ENCODE measurements at regions not wholly inside any gene's neighbourhood (a gene's known extent, or its start where the extent isn't known, plus 50 kb on each side); places are given as distances from the start of the nearest gene placed in this dataset.
A peak's percentile ranks its signal among the peaks of the same experiment; 100 is the strongest.

DNA sequence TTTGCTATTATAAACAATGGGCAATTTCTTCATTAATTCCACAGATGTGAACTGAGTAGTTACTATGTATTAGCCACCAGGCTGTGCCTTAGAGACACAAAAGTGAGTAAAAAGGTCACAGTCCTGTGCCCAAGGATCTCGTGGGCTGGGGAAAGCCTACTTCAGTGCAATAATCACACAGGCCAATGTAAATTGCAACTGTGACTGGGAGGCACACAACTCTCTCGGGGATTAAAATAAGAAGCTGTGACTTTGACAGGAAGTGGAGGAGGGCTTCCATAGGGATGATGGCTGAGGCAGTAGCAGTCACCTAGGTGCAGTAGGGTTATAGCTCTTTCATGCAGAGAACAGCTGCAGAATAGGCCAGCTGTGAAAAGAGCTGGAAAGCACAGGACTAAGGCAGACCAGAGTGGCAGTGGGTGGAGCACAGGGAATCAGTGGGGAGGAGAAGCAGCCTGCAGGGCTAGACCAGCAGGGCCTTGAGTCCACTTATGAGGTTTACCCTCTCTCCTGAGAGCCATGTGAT is 121.9 kb downstream of the MAB21L3 start:
- no peak for DNase-seq (ENCODE audit: low read depth, low spot score)

- DNase-seq (ENCODE audit: low read depth, low spot score), result no peak
Measured at GRCh38 chr1:116234429-116234828, 123.2 kb downstream of the MAB21L3 start.

GRCh38 chr1:116239916-116240315 is 128.7 kb downstream of the MAB21L3 start:
- DNase-seq (ENCODE audit: low read depth, low spot score), result no peak

DNA sequence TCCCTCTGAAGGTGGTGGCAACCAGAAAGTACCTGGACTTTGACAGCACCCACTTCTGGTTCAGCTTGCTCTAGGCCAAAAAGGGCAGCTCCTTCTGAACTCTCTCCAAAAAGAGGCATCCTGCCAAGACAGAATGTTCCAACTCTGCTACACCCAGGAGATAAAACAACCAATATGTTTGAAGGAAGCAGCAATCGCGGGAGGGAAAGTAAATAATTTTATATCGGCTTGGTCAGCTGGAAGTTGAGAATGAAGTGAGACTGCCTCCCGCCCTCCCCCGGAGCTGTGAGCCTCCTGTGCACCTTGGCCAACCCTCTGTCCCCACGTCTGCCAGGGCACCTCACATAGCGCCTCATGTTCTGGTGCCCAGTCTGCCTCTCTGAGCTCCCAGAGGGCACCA is 130.3 kb upstream of the ATP1A1 start:
- no peak for DNase-seq (ENCODE audit: low read depth, low spot score)

GRCh38 chr1:116243333-116244054 is 129.6 kb upstream of the ATP1A1 start:
- no peak for DNase-seq (ENCODE audit: low read depth, low spot score)

GRCh38 chr1:116246174-116246573 is 126.9 kb upstream of the ATP1A1 start:
- peak; percentile 43 for DNase-seq (ENCODE audit: low read depth, low spot score)

DNA sequence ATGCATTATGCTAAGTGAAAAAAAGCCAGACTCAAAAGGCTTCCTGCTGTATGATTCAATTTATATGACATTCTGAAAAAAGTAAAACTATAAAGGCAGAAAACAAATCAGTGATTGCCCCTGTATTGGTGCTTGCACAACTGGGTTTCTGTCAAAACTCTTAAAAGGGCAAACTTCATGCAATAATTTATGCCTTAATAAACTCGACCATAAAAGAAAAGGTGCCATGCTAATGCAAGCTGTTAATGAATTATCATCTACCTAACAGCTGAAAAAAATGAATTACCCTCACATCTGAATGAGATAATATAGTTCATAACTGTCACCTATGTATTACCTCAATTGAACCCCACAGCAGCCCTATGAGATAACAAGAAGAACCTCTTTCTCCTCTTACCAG is 120.8 kb upstream of the ATP1A1 start:
- DNase-seq (ENCODE audit: low read depth, low spot score), result no peak

GRCh38 chr1:116252785-116253184 is 120.3 kb upstream of the ATP1A1 start:
- DNase-seq (ENCODE audit: low read depth, low spot score), result no peak

- no peak for DNase-seq (ENCODE audit: low read depth, low spot score)
Measured at GRCh38 chr1:116253566-116254382, 119.3 kb upstream of the ATP1A1 start.

GRCh38 chr1:116254776-116255175 is 118.3 kb upstream of the ATP1A1 start:
- no peak for DNase-seq (ENCODE audit: low read depth, low spot score)

GRCh38 chr1:116255486-116256285 is 117.4 kb upstream of the ATP1A1 start:
- DNase-seq (ENCODE audit: low read depth, low spot score), result no peak

- no peak for DNase-seq (ENCODE audit: low read depth, low spot score)
Measured at GRCh38 chr1:116256286-116256649, 116.8 kb upstream of the ATP1A1 start.

DNA sequence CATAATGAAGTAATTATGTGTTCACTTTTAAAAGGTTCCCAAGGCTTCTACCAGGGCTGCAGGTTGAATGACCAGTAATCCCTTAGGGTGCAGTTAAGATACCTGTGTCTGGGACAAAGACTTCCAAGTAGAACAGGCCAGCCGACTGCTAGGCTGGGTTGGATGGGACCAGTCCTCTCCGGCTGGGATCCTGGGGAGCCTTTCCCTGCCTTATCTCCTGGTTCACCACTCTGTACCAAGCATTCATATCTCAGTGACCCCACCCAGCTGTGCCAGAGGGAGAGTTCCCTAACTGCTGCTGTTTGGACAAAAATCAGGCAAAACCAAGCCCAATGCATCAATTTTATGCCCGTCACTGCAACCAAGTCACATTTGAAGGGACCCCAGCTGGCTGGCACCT is 116.2 kb upstream of the ATP1A1 start:
- no peak for DNase-seq (ENCODE audit: low read depth, low spot score)

DNA sequence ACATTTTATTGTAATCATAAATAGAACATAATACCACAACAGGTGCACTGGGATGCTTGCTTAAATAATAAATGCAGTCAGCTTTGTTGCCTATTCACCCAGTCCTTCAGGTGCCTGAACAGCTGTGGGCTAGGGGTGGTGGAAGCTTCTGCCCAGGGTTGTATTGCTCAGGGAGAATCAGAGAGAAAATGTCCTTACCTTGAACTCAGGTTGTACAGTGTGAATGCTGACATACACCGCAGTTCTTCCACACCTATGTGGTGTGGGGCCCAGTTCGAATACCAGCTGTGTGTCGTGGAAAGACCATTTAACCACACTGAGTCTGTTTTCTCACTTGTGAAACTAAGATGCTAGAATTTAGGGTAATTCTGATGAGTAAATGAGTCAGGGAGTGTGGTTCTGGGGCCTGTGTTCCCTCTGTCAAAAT is 115.7 kb upstream of the ATP1A1 start:
- DNase-seq (ENCODE audit: low read depth, low spot score), result no peak

DNA sequence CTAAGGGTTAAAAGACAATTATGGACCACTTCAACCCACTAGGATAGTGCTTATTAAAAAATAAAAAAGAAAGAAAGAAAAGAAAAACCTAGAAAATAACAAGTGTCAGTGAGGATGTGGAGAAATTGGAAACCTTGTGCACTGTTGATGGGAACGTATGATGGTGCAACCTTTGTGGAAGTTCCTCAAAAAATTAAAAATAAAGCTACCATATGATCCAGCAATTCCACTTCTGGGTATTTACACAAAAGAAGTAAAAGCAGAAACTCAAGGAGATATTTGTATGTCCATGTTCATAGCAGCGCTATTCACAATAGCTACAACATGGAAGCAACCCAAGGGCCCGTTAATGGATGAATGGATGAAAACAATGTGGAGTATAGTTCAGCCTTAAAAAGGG is 115.2 kb upstream of the ATP1A1 start:
- DNase-seq (ENCODE audit: low read depth, low spot score), result no peak

DNA sequence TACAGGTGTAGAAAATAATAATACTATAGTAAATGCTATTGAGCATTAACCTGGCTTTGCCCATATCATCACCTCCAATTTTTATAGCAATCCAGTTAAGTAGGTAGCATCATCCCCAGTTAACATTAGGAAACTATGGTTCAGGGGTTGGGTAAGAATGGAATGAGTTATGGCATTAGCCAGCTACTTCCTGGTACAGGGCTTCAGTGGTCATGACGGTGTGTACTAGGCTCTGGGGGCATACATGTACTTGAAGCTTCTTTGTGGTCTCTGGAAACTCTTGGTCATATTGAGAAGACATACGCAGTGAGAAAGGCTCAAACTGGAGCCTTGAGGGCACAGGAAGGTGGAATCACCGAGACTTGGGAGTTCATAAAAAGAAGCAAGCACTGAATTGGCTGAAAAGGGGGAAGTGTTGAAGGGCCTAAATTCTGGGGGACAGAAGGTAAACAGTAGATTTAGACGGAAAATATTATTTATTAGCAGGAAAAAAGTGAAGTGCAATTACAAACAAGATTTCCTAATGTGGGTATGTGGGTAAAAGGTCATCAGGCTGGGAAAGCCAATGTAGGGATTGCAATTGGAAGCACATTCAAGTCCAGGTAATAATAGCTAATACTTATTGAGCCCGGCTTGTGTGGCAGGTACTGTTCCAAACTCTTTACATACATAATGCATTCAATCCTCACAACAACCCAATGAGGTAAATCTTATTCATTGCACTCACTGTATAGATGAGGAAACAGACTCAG is 114.2 kb upstream of the ATP1A1 start:
- DNase-seq (ENCODE audit: low read depth, low spot score), result no peak

DNA sequence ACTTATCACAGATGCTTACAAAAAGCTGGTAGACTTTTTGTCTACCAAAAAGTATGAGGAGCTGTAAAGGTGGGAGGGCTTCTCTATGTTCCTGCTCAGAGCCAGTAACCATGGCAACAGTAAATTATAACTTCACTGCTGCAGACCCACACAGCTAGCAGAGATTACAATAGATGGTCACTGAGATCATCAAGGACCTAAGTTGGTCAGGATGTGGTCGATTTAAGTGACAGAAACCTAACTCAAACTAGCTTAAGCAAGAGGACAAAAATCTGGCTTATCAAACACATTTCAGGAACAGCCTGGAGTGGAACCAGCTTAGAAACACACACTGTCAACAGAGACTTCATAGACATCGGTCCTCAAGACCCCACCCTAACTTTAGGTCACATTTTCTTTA is 113.4 kb upstream of the ATP1A1 start:
- no peak for DNase-seq (ENCODE audit: low read depth, low spot score)

DNA sequence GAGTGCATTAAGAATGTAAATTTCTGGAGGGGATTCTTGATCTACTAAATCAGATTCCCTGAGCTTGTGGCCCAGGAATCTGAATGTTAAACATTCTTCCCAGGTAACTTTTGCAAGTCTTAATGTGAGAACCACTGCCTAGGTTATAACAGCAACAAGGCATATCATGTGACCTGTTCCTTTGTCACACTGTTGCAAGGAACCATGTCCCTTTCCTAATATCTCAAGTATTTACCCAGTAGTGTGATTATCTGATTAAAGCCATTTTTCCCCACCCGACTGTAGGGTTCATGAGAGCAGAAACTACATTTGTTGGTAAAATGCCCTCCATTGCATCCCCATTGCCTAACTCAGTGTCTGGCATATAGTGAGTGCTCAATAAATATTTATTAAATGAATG is 112.9 kb upstream of the ATP1A1 start:
- DNase-seq (ENCODE audit: low read depth, low spot score), result no peak

- DNase-seq (ENCODE audit: low read depth, low spot score), result no peak
Measured at GRCh38 chr1:116260621-116261020, 112.4 kb upstream of the ATP1A1 start.

- DNase-seq (ENCODE audit: low read depth, low spot score), result no peak
Measured at GRCh38 chr1:116261227-116261626, 111.8 kb upstream of the ATP1A1 start.

DNA sequence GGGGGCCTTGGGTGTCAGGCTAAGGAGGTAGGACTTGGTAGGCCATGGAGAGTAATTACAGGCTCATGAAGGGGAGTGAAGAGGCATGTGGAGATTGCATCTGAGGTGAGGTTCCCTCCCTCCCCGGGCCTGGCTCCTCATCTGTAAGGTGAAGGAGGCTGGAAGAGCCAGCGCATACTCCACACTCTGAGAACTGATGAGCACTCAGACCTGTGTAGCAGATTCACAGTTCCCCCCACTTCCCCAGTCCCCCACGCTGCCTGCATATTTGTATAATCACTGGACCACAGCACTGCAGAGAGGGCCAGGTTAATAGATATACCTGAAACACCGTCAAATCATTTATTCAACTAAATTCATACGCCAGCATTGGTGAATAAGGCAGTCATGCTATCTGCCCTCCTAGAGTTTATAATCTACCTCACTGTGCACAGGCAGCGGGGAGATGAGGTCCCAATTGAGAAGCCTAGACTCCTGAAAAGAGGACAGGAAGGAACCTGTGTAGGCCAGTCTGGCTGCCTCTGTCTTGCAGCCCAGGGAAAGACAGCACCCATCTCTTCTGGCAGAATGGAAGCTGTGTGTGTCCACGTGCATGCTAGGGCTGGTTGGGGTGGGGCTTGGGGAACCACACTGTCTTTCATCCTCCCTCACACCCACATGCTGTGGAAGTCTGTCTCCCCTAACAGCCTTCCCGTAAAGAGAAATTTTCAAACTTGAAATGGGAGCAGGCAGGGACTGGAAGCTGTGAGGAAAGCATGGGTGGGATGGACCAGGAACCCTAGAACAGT is 110.6 kb upstream of the ATP1A1 start:
- DNase-seq (ENCODE audit: low read depth, low spot score), result no peak

All from smooth muscle cell of the brain vasculature (primary cell).